Fibroblast of mammary gland (primary cell): ENCODE measurements at regions not wholly inside any gene's neighbourhood (a gene's known extent, or its start where the extent isn't known, plus 50 kb on each side); places are given as distances from the start of the nearest gene placed in this dataset.

Experiments
- DNase-seq: peaks from one replicate; pipeline ENCODE4 v3.0.0-alpha.2; 2010; ENCODE audit warnings: low read depth
- H3K4me3 ChIP-seq: 2 replicates; pipeline ENCODE4 v1.5.1; 2011; ENCODE audit warnings: low read depth, mild to moderate bottlenecking, low read length, moderate library complexity; ENCODE audit not compliant: control insufficient read depth
- TF ChIP-seq, protein P1 (sequence below): conservative IDR thresholded peaks from 2 replicates; pipeline ENCODE4 v1.5.1; 2011; ENCODE audit warnings: low read depth, low read length, inconsistent platforms; ENCODE audit not compliant: control insufficient read depth, insufficient read depth

DNA sequence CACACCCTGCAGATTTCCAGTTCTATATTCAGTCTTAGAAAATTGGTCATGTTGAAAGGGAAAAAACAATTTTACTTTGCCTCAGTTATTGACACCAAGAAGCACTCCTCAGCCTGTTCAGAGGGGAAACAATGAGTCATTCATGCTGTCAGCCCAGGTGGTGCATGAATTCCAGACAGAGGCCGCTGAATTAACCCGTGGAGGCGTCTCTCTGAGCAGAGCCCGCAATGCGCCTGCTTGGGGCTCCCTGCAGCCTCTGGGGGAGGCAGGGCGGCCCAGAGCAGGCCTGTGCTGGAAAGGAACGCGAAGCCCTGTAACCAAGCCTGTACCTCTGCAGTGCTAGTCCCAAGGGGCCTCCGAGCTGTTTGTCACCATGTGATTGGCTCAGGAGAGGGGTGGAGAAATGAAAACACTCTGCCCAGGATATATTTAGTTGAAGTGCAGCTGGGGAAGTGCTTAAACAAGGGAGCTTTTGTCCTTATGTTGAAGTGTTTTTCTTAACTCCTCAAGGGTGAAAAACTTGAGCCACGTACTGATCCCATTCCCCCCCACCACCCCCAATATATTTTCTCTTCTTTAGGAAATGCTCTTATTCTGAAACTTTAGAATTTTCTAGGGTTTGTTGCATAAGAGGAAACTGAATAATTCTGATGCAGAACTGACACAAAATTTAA lies 68.3 kb upstream of the CHD2 start:
- TF ChIP-seq, protein P1, sequence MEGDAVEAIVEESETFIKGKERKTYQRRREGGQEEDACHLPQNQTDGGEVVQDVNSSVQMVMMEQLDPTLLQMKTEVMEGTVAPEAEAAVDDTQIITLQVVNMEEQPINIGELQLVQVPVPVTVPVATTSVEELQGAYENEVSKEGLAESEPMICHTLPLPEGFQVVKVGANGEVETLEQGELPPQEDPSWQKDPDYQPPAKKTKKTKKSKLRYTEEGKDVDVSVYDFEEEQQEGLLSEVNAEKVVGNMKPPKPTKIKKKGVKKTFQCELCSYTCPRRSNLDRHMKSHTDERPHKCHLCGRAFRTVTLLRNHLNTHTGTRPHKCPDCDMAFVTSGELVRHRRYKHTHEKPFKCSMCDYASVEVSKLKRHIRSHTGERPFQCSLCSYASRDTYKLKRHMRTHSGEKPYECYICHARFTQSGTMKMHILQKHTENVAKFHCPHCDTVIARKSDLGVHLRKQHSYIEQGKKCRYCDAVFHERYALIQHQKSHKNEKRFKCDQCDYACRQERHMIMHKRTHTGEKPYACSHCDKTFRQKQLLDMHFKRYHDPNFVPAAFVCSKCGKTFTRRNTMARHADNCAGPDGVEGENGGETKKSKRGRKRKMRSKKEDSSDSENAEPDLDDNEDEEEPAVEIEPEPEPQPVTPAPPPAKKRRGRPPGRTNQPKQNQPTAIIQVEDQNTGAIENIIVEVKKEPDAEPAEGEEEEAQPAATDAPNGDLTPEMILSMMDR: no peak
- DNase-seq: peak; percentile 91
- H3K4me3 ChIP-seq: no peak overlapping the region

GRCh38 chr15:92833106-92833433 lies 67.1 kb upstream of the CHD2 start:
- no peak for DNase-seq
- H3K4me3 ChIP-seq: no peak overlapping the region
- TF ChIP-seq, protein P1: no peak

- DNase-seq: no peak
- TF ChIP-seq, protein P1: no peak
- H3K4me3 ChIP-seq: no peak overlapping the region
Observed at GRCh38 chr15:92833493-92834271, 66.4 kb upstream of the CHD2 start.

DNA sequence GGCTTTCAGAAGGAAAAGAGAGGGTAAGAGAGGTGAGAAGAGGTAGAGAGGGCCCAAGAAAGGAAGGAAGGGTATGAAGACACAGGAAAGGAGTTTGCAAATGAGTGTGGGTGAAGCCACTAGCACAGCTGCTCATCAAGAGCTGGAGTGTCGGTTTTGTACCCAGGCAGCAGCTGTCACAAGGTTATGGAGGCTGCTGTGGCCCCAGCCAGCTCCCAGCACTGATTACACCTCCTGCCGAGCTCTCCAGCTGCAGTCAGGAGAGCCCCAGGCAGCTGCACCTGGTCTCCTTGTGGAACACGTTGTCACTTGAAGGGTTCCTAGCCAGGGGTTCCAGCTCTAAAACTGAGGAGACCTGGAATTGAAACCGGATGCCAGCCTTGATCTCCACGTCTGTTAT lies 60.4 kb upstream of the CHD2 start:
- no peak overlapping the region for H3K4me3 ChIP-seq
- no peak for DNase-seq
- TF ChIP-seq, protein P1: no peak

DNA sequence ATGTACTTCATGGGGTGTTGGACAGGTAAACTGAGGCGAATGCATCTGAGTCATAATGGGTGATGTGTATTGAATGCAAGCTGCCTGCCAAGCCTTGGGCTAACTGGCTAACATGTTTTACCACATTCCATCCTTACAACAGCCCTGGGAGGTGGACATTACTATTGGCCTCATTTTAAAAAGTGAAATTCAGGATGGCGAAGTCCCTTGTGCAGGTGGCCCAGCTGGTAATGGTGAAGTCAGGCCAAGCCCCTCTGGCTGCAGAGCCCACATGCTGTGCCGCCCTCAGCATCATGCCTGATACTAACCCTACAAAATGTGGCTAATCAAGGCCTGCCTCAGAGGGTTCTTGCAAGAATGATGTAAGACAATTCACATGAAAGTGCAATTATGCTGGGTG lies 60.0 kb upstream of the CHD2 start:
- TF ChIP-seq, protein P1: no peak
- no peak overlapping the region for H3K4me3 ChIP-seq
- DNase-seq: no peak

DNA sequence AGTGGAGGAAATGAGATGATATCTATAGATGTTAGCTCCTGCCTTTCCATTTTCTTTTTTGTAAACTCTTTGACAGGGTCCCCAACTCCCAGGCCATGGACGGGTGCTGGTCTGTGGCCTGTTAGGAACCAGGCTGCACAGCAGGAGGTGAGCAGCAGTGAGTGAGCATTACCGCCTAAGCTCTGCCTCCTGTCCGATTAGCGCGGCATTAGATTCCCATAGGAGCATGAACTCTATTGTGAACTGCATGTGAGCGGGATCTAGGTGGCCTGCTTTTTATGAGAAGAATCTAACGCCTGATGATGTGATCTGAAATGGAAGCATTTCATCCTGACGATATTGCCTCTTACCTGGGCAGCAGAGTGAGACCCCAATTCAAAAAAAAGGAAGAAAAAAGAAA lies 56.8 kb upstream of the CHD2 start:
- DNase-seq: no peak
- H3K4me3 ChIP-seq: no peak overlapping the region
- TF ChIP-seq, protein P1: no peak
